GM12878 (cell line): ENCODE measurements at regions not wholly inside any gene's neighbourhood (a gene's known extent, or its start where the extent isn't known, plus 50 kb on each side); places are given as distances from the start of the nearest gene placed in this dataset.

ENCODE experiments used
- CHD2 ChIP-seq: IDR thresholded peaks from 2 replicates; pipeline ENCODE4 v1.6.1; 2011; ENCODE audit warnings: low read depth, low read length, improper control_type of control experiment, borderline replicate concordance
- CTCF ChIP-seq, 3 experiments: IDR thresholded peaks in 2 of 3; conservative IDR thresholded peaks in 1 of 3; 2 replicates each; pipeline ENCODE4 v1.5.1; 2011; ENCODE audit warnings: low read depth in 3 of 3, low read length in 3 of 3, mild to moderate bottlenecking in 3 of 3, control low read depth in 2 of 3, moderate library complexity in 2 of 3, inconsistent platforms in 1 of 3, mixed read lengths in 1 of 3; ENCODE audit not compliant: control insufficient read depth in 2 of 3, insufficient read depth in 1 of 3; ENCODE audit errors: extremely low read depth in 1 of 3
- E2F4 ChIP-seq: IDR thresholded peaks from 2 replicates; pipeline ENCODE4 v1.6.1; 2012; ENCODE audit warnings: low read depth, low read length, improper control_type of control experiment
- HCFC1 ChIP-seq: fragments of 150-350 bp; IDR thresholded peaks from 2 replicates; pipeline ENCODE4 v1.6.1; 2014; ENCODE audit warnings: low read length
- MYC ChIP-seq: IDR thresholded peaks from 2 replicates; pipeline ENCODE4 v1.6.1; 2011; ENCODE audit warnings: mild to moderate bottlenecking, low read length, moderate library complexity, inconsistent platforms; ENCODE audit not compliant: insufficient read depth, insufficient replicate concordance, insufficient read length, severe bottlenecking
- POLR2A ChIP-seq: IDR thresholded peaks from 2 replicates; pipeline ENCODE4 v1.6.1; 2011; ENCODE audit warnings: low read depth, mild to moderate bottlenecking, low read length
- POLR2AphosphoS2 ChIP-seq: IDR thresholded peaks from 2 replicates; pipeline ENCODE4 v1.6.1; 2011; ENCODE audit warnings: low read depth, mild to moderate bottlenecking, low read length, improper control_type of control experiment, moderate library complexity
- POLR2AphosphoS5 ChIP-seq: IDR thresholded peaks from 2 replicates; pipeline ENCODE4 v1.6.1; 2011; ENCODE audit warnings: mild to moderate bottlenecking, low read length, inconsistent platforms
- RB1 ChIP-seq: fragments of 450-650 bp; formaldehyde crosslinking; IDR thresholded peaks from 2 replicates; pipeline ENCODE4 v1.6.1; 2017; ENCODE audit warnings: mild to moderate bottlenecking, borderline replicate concordance
- RELA ChIP-seq: fragments of 450-650 bp; IDR thresholded peaks from 2 replicates; pipeline ENCODE4 v1.8.0; 2014; ENCODE audit warnings: borderline replicate concordance; ENCODE audit not compliant: partially characterized antibody
- USF2 ChIP-seq: IDR thresholded peaks from 2 replicates; pipeline ENCODE4 v1.6.1; 2011; ENCODE audit warnings: low read depth, low read length, improper control_type of control experiment, borderline replicate concordance
- YY1 ChIP-seq: IDR thresholded peaks from 2 replicates; pipeline ENCODE4 v1.6.1; 2011; ENCODE audit warnings: low read depth, mild to moderate bottlenecking, low read length
- ZNF274 ChIP-seq: IDR thresholded peaks from one replicate; pipeline ENCODE4 v1.8.0; 2011; ENCODE audit not compliant: insufficient read length, insufficient read depth

- no peak for TF ChIP-seq RELA
- no peak for TF ChIP-seq E2F4
- TF ChIP-seq CTCF (IDR thresholded peaks at IDR 0.05 in 2 of 3, conservative IDR thresholded peaks at IDR 0.05 in 1 of 3; ENCODE audit: control insufficient read depth in 2 of 3, extremely low read depth in 1 of 3, insufficient read depth in 1 of 3, low read depth in 3 of 3, low read length in 3 of 3) = peak in 1 of 3 experiments; percentile 13; a peak in 1 of 6 replicates
- no peak for TF ChIP-seq USF2
- TF ChIP-seq RB1 = no peak
- TF ChIP-seq YY1 = no peak
- TF ChIP-seq POLR2AphosphoS5 = no peak
- TF ChIP-seq CHD2 = no peak
- no peak for TF ChIP-seq MYC
- TF ChIP-seq POLR2A = no peak
- TF ChIP-seq HCFC1 = no peak
- TF ChIP-seq ZNF274 = no peak
- TF ChIP-seq POLR2AphosphoS2 = no peak
Observed at GRCh38 chr13:97124915-97125809, 97.0 kb upstream of the MBNL2 start.
